Loucy (cell line): ENCODE measurements at regions not wholly inside any gene's neighbourhood (a gene's known extent, or its start where the extent isn't known, plus 50 kb on each side); places are given as distances from the start of the nearest gene placed in this dataset.

Experiments used
- EZH2phosphoT487 ChIP-seq: fragments of 200-600 bp; IDR thresholded peaks from 2 replicates; pipeline ENCODE4 v1.6.1; 2018; ENCODE audit warnings: antibody characterized with exemption, mild to moderate bottlenecking, moderate library complexity, borderline replicate concordance
- TF ChIP-seq, protein P1 (sequence below): fragments of 200-600 bp; sonication (generic); conservative IDR thresholded peaks from 2 replicates; pipeline ENCODE4 v1.5.1; 2014; ENCODE audit warnings: mild to moderate bottlenecking, antibody characterized with exemption, low read length

DNA sequence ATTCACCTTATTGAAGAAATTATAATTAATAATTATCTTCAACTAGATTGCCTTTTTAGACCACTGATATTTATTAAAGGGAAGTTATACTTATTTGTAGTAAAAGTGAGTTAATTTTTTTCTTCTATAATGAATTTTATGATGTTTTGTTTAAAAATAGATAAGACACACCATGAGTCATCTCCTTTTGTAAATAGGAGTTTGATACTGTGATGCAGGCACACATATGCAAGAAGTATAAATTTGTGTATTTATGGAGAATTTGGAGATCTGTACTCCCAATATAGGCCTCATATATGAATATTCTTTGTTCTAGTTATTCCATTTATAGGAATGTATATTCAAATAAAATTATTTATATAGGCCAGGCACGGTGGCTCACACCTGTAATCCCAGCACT, 703.5 kb upstream of the CHAC2 start:
- TF ChIP-seq, protein P1, sequence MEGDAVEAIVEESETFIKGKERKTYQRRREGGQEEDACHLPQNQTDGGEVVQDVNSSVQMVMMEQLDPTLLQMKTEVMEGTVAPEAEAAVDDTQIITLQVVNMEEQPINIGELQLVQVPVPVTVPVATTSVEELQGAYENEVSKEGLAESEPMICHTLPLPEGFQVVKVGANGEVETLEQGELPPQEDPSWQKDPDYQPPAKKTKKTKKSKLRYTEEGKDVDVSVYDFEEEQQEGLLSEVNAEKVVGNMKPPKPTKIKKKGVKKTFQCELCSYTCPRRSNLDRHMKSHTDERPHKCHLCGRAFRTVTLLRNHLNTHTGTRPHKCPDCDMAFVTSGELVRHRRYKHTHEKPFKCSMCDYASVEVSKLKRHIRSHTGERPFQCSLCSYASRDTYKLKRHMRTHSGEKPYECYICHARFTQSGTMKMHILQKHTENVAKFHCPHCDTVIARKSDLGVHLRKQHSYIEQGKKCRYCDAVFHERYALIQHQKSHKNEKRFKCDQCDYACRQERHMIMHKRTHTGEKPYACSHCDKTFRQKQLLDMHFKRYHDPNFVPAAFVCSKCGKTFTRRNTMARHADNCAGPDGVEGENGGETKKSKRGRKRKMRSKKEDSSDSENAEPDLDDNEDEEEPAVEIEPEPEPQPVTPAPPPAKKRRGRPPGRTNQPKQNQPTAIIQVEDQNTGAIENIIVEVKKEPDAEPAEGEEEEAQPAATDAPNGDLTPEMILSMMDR = no peak
- no peak for TF ChIP-seq EZH2phosphoT487
